EL (cell line): ENCODE measurements at regions not wholly inside any gene's neighbourhood (a gene's known extent, or its start where the extent isn't known, plus 50 kb on each side); places are given as distances from the start of the nearest gene placed in this dataset.
"Not testable (repeated sequence)": the region's sequence is repeated elsewhere in the genome, so short reads cannot be mapped to it uniquely, and the experiment has no call there.

Experiments used
- DNase-seq: peaks from one replicate; pipeline ENCODE4 v3.0.0-alpha.2; 2016

DNA sequence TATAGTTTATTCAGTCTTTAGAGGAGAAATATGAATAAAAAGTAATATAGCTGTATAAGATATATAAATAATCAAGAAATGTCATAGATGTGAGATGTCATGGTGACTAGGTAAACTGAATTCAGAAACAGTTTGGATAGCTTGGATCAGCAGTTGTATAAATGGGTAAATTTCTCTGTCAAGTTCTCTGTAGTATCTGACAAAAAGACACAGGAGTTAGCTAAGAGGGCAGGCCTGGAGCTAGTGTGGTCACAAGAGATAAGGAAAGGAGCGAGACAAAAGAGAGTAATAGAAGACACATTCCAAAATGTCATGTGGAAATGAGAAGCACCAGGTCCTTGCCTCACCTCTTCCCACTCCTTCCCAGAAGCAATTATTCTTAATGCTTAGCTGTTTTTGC is 349.0 kb downstream of the LMO7 start:
- no peak for DNase-seq

DNA sequence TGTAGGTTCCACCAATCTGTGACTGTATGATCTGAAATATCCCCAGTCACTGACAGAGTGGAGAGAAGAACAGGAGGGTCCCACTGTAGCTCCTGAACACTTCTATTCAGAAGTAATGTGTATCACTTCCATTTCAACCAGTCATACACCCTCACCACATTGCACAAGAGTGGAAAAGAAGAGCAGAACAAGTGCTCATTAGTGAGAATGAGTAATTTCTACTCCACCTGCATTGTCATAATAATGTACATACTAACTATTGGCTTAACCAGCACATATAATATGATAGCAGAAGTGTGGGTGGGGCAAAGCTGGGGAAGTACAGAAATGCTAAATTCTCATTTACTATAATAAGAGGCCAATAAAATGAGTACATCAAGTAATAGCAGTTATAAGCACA is 342.7 kb downstream of the LMO7 start:
- DNase-seq, result no peak

DNA sequence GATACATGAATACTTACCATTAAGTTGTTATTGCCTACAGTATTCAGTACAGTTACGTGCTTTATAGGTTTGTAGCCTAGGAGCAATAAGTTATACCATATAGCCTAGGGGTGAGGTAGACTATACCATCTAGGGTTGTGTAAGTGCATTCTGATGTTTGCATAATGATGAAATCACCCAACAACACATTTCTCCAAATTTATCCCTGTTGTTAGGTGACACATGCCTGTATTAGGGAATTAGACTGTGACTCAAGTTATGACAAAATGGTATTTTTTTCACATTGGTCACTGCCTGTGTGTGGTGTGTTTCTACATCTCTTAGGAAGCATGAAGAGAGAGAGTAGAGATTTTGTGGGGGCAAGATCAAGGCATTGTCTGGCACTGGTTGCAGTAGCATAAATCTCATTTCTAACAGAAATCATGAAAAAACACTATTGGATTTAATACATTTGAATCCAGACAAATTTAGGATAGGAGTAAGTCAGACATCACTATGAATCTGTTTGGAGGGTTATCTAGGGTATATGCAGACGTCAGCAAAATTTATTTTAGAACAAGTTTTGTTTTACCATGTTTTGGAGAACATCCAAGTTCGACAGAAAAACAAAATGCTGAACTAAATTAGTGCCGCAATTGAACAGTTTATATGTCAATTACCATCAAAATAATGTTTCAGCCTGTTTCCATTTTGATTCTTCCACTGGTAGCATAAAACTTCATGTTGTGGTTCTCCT is 332.1 kb downstream of the LMO7 start:
- peak; percentile 16 for DNase-seq

DNA sequence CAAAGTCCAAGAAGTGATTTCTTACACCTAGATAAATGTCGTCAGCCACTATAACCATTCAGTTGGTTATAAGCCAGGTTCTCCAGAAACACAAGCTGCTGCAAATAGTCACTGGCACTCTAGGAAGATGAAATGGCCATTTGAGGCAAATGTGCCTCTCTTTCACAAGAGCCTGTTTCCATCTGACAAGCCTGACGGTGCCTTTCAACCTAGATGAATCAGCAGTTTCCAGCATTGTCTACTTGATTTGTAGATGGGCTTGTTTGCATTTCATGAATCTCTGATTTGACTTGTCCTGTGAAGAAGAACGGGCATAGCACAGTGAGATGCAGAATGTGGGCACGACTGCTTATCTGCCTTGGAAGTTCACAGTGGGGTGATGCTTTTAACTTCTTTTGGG is 327.2 kb downstream of the LMO7 start:
- no peak for DNase-seq

DNA sequence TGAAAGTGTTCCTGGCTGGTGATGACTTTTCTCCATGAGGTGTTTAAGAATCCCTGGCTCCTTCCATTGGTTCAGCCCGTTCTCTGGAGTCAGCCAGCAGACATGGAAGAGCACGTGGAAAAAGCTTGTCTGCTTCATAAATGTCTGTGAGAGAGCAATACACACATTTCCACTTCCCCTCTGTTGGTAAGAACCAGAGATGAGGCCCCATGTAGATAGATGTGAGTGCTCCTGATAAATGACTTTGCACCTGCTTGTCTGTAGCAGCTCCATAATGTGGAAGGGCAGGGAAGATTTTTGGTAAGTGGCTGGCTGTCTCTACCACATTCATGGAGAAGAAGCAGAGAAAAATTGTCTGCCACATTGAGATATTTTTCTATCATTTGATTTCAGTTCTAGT is 325.8 kb downstream of the LMO7 start:
- no peak for DNase-seq

DNA sequence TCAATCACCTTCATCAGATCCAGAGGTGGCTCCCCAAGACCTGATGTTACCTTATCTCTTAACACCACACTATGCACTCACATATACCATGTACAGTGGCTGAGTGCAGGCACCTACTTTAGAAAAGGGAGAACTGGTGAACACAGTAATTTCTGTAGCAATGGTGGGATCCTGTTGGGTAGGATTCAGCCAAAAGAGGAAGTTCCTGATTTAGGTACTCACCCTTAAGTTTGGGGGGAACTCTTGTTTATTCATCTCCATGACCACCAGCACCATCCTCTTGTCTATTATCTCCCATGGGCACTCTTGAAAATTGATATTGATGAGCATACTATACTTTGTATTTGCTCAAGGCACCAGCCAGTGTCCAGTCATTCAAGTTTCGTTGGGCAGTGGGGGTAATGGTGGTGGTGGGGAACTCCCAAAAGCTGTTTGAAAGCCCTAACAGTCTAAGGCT is 324.4 kb downstream of the LMO7 start:
- no peak for DNase-seq

DNA sequence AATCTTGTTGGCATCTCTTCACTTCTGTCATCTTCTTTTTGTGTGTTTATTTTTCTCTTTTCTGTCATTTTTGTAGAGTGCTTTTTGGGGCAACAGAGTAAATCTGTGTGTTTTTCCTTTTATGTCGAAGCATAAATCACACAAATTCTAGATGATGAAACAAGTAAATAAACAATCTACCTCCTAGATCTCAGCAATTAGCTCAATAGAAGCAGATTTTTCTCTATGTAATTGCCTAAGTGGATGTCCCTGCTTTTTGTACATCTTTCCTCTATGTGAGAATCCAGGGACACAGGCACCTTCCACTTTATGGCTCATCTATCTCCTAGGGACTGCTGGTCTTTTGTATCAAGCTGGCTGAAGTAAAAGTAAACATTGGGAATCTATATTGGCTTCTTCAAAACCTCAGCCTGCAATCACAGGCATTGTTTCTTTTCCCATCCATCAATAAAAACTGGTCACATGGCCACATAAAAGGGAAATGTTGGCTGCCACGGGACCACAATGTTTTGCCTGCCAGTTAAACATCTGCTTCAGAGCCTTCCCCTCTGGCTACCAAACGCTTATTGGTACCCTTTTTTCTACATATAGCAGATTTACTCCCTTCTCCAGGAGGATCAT is 323.8 kb downstream of the LMO7 start:
- no peak for DNase-seq

DNA sequence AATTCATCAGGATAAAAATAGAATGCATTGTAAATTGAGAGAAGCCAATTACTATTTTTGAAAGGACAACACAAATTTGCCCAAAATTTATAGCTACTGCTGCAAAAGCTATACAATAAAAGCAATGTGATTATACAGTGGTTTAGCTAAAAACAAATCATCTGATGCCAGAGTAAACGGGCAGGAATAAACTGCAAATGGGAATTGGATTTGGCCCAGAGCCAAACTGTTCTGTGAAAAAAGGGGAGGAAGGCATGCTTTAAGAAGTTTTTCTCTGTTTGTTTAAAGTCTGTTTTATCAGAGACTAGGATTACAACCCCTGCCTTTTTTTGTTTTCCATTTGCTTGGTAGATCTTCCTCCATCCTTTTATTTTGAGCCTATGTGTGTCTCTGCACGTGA is 317.5 kb downstream of the LMO7 start:
- DNase-seq, result not testable (repeated sequence)

DNA sequence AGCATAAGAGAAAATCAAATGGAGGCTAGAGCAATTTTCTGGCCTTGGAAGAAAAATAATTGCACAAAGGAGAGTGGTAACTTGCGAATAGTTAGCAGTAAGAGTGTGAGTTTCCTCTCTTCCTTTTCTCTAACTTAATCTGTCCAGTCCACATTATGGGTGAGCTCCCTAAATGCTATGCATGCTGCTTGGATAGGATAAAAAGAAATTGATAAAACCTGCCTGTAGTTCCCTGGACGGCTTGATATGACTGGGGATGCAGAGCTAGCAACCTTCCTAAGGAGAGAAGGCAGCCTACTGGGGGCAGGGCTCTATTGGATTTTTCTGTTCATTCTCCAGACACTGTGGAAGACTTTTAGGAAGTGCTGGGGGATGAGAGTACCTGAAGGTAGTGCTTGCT is 311.3 kb downstream of the LMO7 start:
- no peak for DNase-seq

DNA sequence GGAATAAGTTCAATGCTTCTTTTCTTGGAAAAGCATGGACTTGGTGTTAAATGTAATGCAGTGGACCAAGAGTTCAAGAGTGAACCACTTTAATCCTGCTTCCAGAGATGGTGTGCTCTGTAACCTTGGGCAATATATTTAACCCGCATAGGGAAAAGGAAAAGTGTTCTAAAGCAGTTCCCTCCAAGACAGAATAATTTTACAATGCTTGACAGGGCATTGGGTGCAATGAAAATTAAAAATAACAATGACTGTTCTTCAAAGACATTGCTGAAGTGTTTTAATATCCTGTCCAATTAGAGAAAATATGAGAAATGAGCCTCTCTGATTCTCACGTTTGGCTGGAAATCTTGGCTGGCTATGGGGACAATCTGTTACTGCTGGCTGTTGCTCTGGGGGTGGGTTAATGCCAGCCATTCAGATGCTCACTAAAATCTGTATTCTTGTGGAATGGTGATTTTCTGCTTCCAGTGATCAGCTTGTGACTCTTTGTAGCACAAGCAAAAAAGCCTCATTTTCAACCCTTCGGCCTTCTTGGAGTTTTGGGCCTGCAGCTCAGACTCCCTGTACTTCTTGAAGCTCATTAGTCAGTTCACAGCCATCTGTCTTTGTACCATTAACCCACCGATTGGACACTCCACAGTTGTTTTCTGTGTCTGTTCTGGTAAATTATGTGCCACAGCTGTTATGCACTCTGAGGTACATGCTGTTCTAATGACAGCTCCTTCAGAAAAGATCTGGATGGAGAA is 310.6 kb downstream of the LMO7 start:
- no peak for DNase-seq

DNA sequence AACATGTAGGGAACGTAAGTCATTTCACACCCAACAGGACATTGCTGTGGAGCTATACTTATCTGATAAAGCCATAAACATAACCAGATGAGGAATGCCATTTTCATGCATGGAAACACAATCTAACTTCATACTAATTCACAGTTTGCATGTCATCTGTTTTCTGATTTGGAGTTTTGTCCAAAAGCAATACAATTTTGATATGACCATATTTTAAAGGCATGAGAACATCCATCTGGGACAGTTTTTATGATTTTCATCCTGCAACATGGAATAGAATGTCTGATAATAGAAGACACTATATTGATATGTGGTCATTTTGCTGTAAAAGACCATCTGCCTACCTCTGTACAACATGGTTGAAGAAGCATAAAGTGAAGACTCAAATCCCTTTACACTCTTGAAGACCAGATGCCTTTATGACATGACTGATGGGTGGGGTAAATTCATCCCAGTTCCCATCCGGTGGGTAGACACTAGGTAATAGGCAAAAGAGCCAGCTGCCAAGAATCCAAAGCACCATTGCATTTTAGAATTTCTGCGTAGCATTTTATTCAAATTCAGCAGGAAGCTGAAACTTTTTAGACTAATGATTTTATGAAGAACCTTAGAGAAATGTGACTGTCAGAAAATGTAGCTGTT is 309.8 kb downstream of the LMO7 start:
- no peak for DNase-seq

DNA sequence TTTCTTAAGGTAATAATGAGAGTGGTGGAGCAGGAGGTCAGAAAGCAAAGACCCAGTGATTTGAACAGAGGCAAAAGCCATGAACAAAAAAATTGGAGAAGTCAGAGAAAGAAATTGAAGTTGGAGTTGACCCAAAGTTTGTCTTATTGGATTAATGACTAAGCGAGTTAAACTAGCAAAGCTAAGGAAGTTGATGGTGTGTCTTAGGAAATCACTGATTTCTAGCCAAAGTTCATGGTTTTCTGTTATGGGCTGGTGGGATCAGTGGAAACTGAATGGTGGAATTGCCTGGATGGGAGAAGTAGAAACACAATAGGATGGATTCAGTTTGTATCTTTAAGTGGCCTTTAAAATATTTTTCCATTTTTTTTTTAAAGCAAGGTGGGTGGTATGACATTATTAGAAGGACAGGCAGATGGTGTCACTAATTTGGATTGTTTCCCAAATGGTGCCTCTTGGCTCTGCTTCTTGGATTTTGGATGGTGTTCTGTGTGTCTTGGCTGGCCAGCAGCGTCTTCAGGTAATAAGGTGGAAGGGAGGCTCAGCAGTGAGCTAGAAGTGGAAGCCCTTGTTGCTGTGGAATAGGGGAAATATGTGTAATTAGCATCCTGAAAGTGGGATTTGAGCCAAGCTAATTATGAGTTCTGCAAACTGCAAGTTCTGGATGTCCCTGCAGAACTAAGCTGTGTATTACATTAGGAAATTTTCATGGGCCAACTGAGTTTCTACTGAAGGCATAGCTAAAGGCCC is 302.9 kb downstream of the LMO7 start:
- no peak for DNase-seq

DNA sequence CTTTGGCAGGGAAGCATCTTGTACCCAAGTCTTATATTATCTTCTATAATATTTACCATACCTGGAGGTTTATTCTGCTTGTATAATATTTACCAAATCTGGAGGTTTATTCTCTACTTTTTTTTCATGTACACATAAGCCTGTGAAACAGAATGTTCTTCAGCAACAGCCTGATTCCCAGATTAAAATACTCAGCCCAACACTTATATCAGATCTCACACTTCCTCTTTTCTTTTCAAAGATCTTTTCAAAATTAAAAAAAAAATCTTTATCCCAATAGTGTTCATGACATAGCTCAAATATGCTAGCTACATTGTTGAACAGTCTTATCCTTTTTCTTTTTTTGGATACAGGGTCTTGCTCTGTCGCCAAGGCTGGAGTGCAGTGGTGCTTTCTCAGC is 300.7 kb downstream of the LMO7 start:
- DNase-seq, result no peak

DNA sequence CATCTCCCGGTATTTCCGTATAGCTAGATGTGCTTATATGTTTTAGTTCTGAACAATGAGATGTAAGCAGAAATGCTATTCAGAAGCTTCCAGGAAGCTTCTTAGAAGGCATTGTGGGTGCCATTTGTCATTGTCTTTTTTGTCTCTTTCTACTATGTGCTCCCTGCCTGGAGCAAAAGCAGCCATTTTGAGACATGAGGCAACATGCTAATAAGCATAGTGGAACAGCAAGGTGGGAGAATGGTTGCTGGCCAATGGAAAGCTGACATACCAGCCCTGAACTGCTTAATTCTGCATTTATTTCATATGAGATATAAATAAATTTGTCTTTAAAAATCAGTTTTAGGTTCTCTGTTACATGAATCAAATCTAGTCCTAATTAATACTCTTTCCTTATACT is 299.7 kb downstream of the LMO7 start:
- DNase-seq, result no peak

DNA sequence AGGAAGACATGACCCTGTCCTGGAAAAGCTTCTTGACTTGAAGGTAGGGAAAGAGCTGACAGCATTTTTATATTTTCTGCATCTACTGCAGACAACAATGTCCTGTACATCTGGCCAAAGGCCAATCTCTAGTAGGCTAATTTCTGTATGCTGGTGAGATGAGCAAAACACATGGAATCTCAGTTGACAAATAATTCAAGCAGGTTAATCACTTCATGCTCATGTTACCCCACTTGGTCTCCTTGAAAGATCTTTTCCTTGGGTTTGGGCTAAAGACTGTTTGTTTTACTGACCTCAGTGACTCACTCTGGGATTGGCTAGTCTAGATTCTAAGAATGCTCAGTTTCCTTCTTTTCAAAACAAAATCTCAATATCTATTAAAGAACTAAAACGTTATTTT is 298.8 kb downstream of the LMO7 start:
- peak; percentile 24 for DNase-seq

DNA sequence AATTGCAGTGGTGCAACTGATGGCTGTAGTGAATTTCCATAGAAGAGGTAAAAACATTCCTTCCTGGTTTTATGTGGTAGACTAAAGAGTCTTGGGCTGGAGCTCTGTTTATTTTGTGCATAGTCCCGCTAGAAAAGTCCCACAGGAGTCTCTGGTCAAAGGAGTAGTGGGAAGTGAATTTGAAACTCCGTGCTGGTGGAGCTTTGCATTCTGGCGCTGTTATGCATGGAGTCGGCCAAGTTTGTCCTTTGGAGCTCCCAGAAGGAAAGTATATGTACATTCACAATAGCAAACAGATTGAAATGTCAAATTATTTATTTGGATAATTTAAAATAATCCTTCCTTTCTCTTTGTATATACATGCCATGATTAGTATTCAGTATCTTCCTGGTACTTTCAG is 296.5 kb downstream of the LMO7 start:
- no peak for DNase-seq

DNA sequence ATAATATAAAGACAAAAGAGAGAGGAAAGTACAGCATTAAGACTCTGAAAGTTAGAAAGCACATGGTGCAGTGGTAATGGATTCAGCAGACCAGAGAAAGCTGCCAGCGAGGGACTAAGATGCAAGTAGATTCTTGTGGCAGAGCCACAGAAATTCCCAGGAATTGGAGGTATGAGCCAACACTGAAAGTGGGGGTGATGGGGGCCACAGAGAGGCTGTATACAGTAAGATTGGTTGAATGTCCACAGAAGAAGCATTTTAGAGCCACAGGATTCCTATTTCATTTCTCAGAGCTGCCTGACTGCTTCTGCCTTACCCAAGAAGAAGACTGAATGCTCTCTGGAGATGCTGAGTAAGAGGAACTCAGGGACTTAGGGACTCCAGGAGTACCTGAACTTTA is 295.0 kb downstream of the LMO7 start:
- DNase-seq, result no peak

DNA sequence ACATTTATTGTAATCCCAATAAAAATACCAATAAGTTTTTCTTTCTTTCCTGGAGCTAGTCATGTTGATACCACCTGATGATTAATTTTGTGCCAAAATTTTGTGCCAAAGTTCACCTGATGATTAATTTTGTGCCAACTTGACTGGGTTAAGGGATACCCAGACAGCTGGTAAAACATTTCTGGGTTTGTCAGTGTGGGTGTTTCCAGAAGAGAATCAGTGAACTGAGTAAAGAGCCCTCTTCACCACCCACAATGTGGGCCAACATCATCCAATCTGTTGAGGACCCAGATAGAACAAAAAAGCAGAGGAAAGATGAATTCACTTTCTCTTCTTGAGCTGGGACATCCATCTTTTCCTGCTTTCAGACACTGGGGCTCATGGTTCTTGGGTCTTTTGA is 292.9 kb downstream of the LMO7 start:
- DNase-seq, result no peak

DNA sequence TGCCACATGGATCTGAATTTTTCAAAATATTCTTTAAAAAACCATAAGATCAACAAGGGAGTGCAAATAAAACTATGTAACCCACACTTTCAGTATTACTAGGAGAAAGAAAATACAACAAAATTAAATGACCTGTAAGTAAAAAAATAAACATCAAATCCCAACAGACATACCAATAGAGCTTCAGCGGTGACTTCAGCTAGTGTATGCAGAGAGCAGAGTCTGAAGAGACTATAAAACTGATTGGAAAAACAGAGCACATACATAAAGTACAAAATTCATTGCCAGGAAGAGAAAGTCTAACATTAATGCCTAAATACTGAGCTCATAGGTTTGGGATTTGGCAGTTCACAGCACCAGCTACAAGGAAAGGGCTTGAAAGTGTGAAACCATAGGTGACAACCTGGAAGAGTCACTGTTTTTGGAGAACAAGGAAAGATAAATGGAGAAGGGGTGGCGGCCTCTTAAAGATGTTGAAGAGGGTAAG is 291.1 kb downstream of the LMO7 start:
- no peak for DNase-seq

DNA sequence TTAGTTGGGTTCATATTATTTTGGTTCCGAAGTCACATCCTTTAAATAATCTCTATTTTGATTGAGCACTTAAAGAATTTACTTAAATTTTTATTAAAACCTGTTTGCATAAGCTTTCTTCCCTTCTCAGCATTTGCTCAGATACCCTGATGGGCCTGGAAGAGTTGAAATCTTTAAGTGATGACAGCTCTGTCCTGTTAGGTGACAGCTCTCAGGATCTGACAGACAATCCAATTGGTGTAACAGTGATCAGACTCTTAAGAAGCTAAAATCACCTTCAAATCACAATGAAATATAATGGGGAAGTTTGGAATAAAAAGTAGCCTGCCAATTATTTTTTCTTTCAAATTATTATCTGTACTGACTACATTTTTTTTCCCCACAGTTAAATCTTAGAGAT is 284.4 kb downstream of the LMO7 start:
- DNase-seq, result no peak

DNA sequence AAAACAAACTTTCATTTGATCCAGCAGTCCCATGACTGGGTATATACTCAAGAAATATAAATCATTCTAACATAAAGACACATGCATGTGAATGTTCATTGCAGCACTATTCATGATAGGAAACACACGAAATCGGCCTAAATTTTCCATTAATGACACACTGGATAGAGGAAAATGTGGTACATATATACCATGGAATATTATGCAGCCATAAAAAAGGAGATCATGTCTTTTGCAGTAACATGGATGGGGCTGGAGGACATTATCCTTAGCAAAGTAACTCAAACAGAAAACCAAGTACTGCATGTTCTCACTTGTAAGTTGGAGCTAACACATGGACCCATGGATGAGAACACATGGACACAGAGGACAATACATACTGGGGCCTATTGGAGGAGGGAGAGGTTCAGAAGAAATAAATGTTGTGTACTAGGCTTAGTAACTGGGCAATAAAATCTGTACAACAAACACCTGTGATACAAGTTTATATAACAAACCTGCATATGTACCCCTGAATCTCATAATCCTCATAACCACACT is 283.6 kb downstream of the LMO7 start:
- DNase-seq, result no peak

DNA sequence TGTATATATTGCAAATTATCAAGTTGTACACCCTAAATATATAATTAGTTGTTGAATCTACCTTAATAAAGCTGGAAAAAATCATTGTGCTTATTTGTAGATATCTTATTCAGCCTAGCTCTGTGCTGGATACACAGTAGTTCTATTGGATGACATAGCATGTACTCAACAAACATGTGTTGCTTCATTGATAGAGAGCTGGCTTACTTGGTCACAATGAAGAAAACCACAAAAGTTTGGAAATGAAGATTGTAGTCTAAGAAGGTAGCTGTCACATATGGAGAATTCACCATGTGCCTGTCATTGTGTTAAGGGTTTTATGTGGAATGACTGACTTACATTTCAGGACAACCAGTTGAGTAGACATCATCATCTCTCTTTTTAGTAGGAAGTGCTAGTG is 278.9 kb downstream of the LMO7 start:
- DNase-seq, result no peak

DNA sequence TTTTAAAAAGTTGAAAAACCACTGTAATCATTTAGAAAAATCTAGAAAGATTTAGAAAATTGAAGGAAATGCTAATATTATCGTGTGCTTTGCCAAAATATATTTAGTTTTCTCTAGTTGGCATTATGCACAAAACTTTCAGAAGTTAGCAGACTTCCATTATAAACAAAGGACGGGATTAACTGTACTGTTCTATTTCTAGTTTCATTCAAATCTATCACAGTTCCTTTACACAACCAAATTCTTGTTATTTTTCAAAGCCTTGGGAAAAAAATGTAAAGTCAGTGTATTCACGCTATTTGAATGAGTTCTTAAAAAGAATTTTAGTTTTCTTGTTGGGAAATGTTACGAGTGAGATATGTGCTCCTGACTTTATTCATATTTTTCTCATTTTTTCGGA is 277.8 kb downstream of the LMO7 start:
- no peak for DNase-seq
